ENCODE measurements at regions not wholly inside any gene's neighbourhood (a gene's known extent, or its start where the extent isn't known, plus 50 kb on each side); places are given as distances from the start of the nearest gene placed in this dataset.

DNA sequence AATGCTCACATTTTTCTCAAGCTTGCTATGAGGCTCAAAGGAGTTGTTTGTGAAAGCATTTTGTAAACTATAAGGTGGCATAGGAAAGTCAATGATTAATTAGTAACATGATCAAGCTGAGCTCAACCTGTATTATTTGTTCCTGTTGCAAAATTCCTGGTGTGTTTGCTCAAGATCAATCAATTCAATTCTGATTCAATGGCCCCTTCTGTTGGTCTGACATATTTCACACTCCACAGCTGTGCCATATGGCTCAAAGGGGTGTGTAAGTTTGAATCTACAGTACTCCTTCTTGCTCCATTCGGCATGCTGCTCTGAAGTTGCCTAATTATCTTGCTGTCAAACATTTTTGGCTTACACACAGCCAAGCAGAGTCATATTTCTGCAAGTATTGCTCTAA is 341.6 kb upstream of the LRP1B start:
- FAIRE-seq (no peak), DNase-seq (ENCODE audit: low read depth in 1 of 2, low spot score in 1 of 2) (no peak), ATAC-seq (no peak)
- Histone ChIP-seq H3K4me1 (no peaks in the 10 kb centered on the region; the same call in 2 of the 3 replicates), H3K4me3 (no peak overlapping the region), H3K9me3 (no peaks in the 10 kb centered on the region), H3K4me2 (no peak overlapping the region), H3K27ac (no peak overlapping the region)
- 10% methylated on average over 1 of the region's 1 CpG for WGBS (ENCODE audit: missing lambda C conversion rate)
- TF ChIP-seq NFE2L2 (conservative IDR thresholded peaks at IDR 0.05; ENCODE audit: low read length) (no peak), SMC3 (IDR thresholded peaks at IDR 0.05) (no peak)
- ChIA-PET POLR2A (no interaction called here), CTCF (no interaction called here)

DNA sequence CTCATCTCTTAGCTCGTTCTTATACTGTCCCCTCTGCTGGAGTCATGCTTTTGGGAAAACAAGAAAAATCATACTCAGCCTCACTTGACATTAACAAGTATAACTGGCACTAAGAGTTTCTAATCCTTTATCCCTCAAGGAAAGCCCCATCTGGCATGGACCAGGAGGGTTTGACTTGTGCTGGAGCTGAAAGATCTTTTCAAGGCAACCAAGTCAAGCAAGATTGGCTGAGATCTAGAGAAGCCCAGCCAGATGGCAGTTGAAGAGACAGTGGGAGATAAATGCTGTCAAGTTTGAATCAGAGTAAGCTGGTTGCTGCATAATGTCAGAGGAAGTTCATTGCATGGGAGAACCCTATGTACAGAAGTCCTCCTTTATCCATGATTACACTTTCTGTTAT is 336.5 kb upstream of the LRP1B start:
- WGBS (ENCODE audit: missing lambda C conversion rate) = 0% methylated on average over 1 of the region's 1 CpG
- ChIA-PET CTCF (no interaction called here), POLR2A (no interaction called here)
- H3K4me2 ChIP-seq = no peak overlapping the region
- no peak for TF ChIP-seq ESRRA (IDR thresholded peaks at IDR 0.05; ENCODE audit: borderline replicate concordance, low read length)
- no peak for TF ChIP-seq HOXB13 (CRISPR knock-in tag; IDR thresholded peaks at IDR 0.05; ENCODE audit: low read depth)
- TF ChIP-seq ZFP36 (IDR thresholded peaks at IDR 0.05; ENCODE audit: borderline replicate concordance, partially characterized antibody) = no peak
- TF ChIP-seq NR3C1 (IDR thresholded peaks at IDR 0.05) = no peak
- no peak for TF ChIP-seq CHD4 (IDR thresholded peaks at IDR 0.05; ENCODE audit: borderline replicate concordance)
- no peak for TF ChIP-seq RNF2 (IDR thresholded peaks at IDR 0.05; ENCODE audit: borderline replicate concordance, low read depth)
- TF ChIP-seq JUN (IDR thresholded peaks at IDR 0.05) = no peak
- no peak for TF ChIP-seq TFCP2L1 (CRISPR knock-in tag; IDR thresholded peaks at IDR 0.05)
- no peak for TF ChIP-seq REST (IDR thresholded peaks at IDR 0.05)
- TF ChIP-seq ATOH8 (CRISPR knock-in tag; IDR thresholded peaks at IDR 0.05; ENCODE audit: low read depth) = no peak
- TF ChIP-seq PBX3 (IDR thresholded peaks at IDR 0.05) = no peak
- TF ChIP-seq FOSL2 (IDR thresholded peaks at IDR 0.05) = no peak
- TF ChIP-seq FOSL2 (CRISPR knock-in tag; IDR thresholded peaks at IDR 0.05) = no peak
- no peak for TF ChIP-seq FOSB (CRISPR knock-in tag; IDR thresholded peaks at IDR 0.05)
- no peak overlapping the region for H3K4me3 ChIP-seq
- H3K4me1 ChIP-seq = no peaks in the 10 kb centered on the region; the same call in 2 of the 3 replicates
- DNase-seq (ENCODE audit: low read depth in 1 of 2, low spot score in 1 of 2) (no peak), ATAC-seq (no peak), FAIRE-seq (no peak)
- no peak overlapping the region for H3K27ac ChIP-seq
- H3K9me3 ChIP-seq = no peaks in the 10 kb centered on the region

- no peak overlapping the region for H3K27ac ChIP-seq
- no peak for DNase-seq (ENCODE audit: low read depth in 1 of 2, low spot score in 1 of 2)
- H3K4me3 ChIP-seq = no peak overlapping the region
- ChIA-PET POLR2A (no interaction called here), CTCF (no interaction called here)
- no peaks in the 10 kb centered on the region for H3K9me3 ChIP-seq
- no peak overlapping the region for H3K4me2 ChIP-seq
- TF ChIP-seq CBX8 (IDR thresholded peaks at IDR 0.05) (no peak), BHLHE40 (IDR thresholded peaks at IDR 0.05; ENCODE audit: low read depth, low read length) (no peak), HDAC2 (IDR thresholded peaks at IDR 0.05) (no peak), REST (IDR thresholded peaks at IDR 0.05) (no peak), ATOH8 (CRISPR knock-in tag; IDR thresholded peaks at IDR 0.05; ENCODE audit: low read depth) (no peak), JUNB (IDR thresholded peaks at IDR 0.05) (no peak), PHF8 (IDR thresholded peaks at IDR 0.05; ENCODE audit: borderline replicate concordance, low read depth) (no peak), HOXB5 (CRISPR knock-in tag; IDR thresholded peaks at IDR 0.05) (no peak)
- TF ChIP-seq, protein P1, sequence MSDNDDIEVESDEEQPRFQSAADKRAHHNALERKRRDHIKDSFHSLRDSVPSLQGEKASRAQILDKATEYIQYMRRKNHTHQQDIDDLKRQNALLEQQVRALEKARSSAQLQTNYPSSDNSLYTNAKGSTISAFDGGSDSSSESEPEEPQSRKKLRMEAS (IDR thresholded peaks at IDR 0.05) = no peak
- no peak for FAIRE-seq
- no peaks in the 10 kb centered on the region for H3K4me1 ChIP-seq
- ATAC-seq = no peak
- 58% methylated on average over 3 of the region's 3 CpGs for WGBS (ENCODE audit: missing lambda C conversion rate)
Measured at GRCh38 chr2:142463047-142463446, 332.2 kb upstream of the LRP1B start.

All from A549 (cell line).